GM23338 (cell line): ENCODE measurements at regions not wholly inside any gene's neighbourhood (a gene's known extent, or its start where the extent isn't known, plus 50 kb on each side); places are given as distances from the start of the nearest gene placed in this dataset.

Experiments used
- ATAC-seq: fragments of 200-7000 bp; cut with Tn5 transposase; 3 replicates; pipeline ENCODE4 v1.9.1; 2020
- DNase-seq: peaks from one replicate; pipeline ENCODE4 v3.0.0-alpha.2; 2015; ENCODE audit warnings: low spot score
- H2AFZ ChIP-seq: fragments of 200-600 bp; sonication (generic); 2 replicates; pipeline ENCODE4 v1.8.0; 2016; ENCODE audit warnings: antibody characterized with exemption, mild to moderate bottlenecking, moderate library complexity
- H3F3A ChIP-seq: fragments of 200-600 bp; sonication (generic); replicated peaks from 2 replicates; pipeline ENCODE4 v1.8.0; 2017; ENCODE audit warnings: antibody characterized with exemption, mixed run types, low read depth
- H3K27ac ChIP-seq: fragments of 200-600 bp; sonication (generic); 2 replicates; pipeline ENCODE4 v1.6.1; 2016; ENCODE audit warnings: low read depth
- H3K27me3 ChIP-seq: fragments of 200-600 bp; sonication (generic); 2 replicates; pipeline ENCODE4 v1.8.0; 2016; ENCODE audit warnings: mild to moderate bottlenecking, mixed run types, moderate library complexity; ENCODE audit not compliant: insufficient read depth
- H3K36me3 ChIP-seq: fragments of 200-600 bp; sonication (generic); 2 replicates; pipeline ENCODE4 v1.8.0; 2016; ENCODE audit warnings: mild to moderate bottlenecking; ENCODE audit not compliant: insufficient read depth
- H3K4me1 ChIP-seq: fragments of 200-600 bp; sonication (generic); 2 replicates; pipeline ENCODE4 v1.8.0; 2016; ENCODE audit warnings: mild to moderate bottlenecking, moderate library complexity; ENCODE audit not compliant: insufficient read depth
- H3K4me2 ChIP-seq: fragments of 200-600 bp; sonication (generic); 2 replicates; pipeline ENCODE4 v1.7.1; 2017; ENCODE audit warnings: mixed run types
- H3K4me3 ChIP-seq: fragments of 200-600 bp; sonication (generic); 2 replicates; pipeline ENCODE4 v1.6.1; 2016; ENCODE audit warnings: mixed run types
- H3K79me2 ChIP-seq: fragments of 200-600 bp; sonication (generic); replicated peaks from 2 replicates; pipeline ENCODE4 v1.8.0; 2017; ENCODE audit warnings: mild to moderate bottlenecking; ENCODE audit not compliant: insufficient read depth
- H3K9me2 ChIP-seq: fragments of 200-600 bp; sonication (generic); 2 replicates; pipeline ENCODE4 v1.8.0; 2017; ENCODE audit not compliant: insufficient read depth
- H4K20me1 ChIP-seq: fragments of 200-600 bp; sonication (generic); replicated peaks from 2 replicates; pipeline ENCODE4 v1.8.0; 2017; ENCODE audit warnings: mild to moderate bottlenecking; ENCODE audit not compliant: insufficient read depth
- H3K27ac Mint-ChIP-seq: 2 replicates; pipeline ENCODE4 v1.8.0; 2020; ENCODE audit warnings: inconsistent platforms, mild to moderate bottlenecking, moderate library complexity, mixed read lengths
- H3K27me3 Mint-ChIP-seq: 3 replicates; pipeline ENCODE4 v1.8.0; 2022; ENCODE audit warnings: low read depth, mild to moderate bottlenecking, moderate library complexity, mixed read lengths, inconsistent platforms; ENCODE audit not compliant: insufficient read depth, poor library complexity
- H3K36me3 Mint-ChIP-seq: 3 replicates; pipeline ENCODE4 v1.8.0; 2021; ENCODE audit warnings: low read depth, mild to moderate bottlenecking, inconsistent platforms, moderate library complexity, mixed read lengths
- H3K4me1 Mint-ChIP-seq: 3 replicates; pipeline ENCODE4 v1.8.0; 2020; ENCODE audit warnings: mild to moderate bottlenecking, inconsistent platforms, mixed read lengths
- H3K4me3 Mint-ChIP-seq: 3 replicates; pipeline ENCODE4 v1.8.0; 2021; ENCODE audit warnings: moderate library complexity, mild to moderate bottlenecking, inconsistent platforms, mixed read lengths
- H3K9me3 Mint-ChIP-seq: 3 replicates; pipeline ENCODE4 v1.8.0; 2020; ENCODE audit warnings: moderate library complexity, mild to moderate bottlenecking, inconsistent platforms, mixed read lengths
- NANOG ChIP-seq: IDR thresholded peaks from 2 replicates; pipeline ENCODE4 v1.6.1; 2016; ENCODE audit warnings: antibody characterized with exemption, borderline replicate concordance
- POLR2AphosphoS5 ChIP-seq: IDR thresholded peaks from 2 replicates; pipeline ENCODE4 v1.6.1; 2016; ENCODE audit warnings: antibody characterized with exemption, low read depth
- REST ChIP-seq: IDR thresholded peaks from one replicate; pipeline ENCODE4 v1.6.1; 2018; ENCODE audit warnings: antibody characterized with exemption; ENCODE audit not compliant: unreplicated experiment
- ZNF331 ChIP-seq: fragments of 250-450 bp; sonication (Bioruptor Pico); IDR thresholded peaks from 2 replicates; pipeline ENCODE4 v1.5.0; 2020; ENCODE audit warnings: low read depth, mild to moderate bottlenecking, moderate library complexity
- ZNF462 ChIP-seq: fragments of 250-450 bp; sonication (Bioruptor Pico); IDR thresholded peaks from 2 replicates; pipeline ENCODE4 v1.5.0; 2020; ENCODE audit warnings: mild to moderate bottlenecking, moderate library complexity

- ATAC-seq (no peak), DNase-seq (no peak)
- peaks cover 3% of the 10 kb centered on the region; the same call in 1 of the 3 replicates for H3K9me3 Mint-ChIP-seq
- no peaks in the 10 kb centered on the region for H3K4me1 Mint-ChIP-seq
- no peak overlapping the region for H3K4me3 Mint-ChIP-seq
- peaks cover 2% of the 10 kb centered on the region for H3K27me3 Mint-ChIP-seq
- TF ChIP-seq REST, result no peak
- TF ChIP-seq ZNF462, result no peak
- TF ChIP-seq NANOG, result no peak
- no peak for TF ChIP-seq ZNF331 (CRISPR knock-in tag)
- TF ChIP-seq POLR2AphosphoS5, result no peak
- Histone ChIP-seq H3K27me3 (no peaks in the 10 kb centered on the region), H4K20me1 (no peaks in the 10 kb centered on the region), H3K79me2 (no peaks in the 10 kb centered on the region), H3K4me2 (no peak overlapping the region), H3K27ac (no peak overlapping the region), H2AFZ (no peak overlapping the region), H3K36me3 (no peaks in the 10 kb centered on the region), H3K4me3 (no peak overlapping the region), H3K9me2 (peaks cover 9% of the 10 kb centered on the region; the same call in 1 of the 2 replicates), H3F3A (no peaks in the 10 kb centered on the region), H3K4me1 (no peaks in the 10 kb centered on the region)
- no peaks in the 10 kb centered on the region for H3K36me3 Mint-ChIP-seq
- H3K27ac Mint-ChIP-seq, result no peak overlapping the region
Observed at GRCh38 chr2:142745691-142746090, 131.8 kb upstream of the KYNU start.
